Keratinocyte (primary cell): ENCODE measurements at regions not wholly inside any gene's neighbourhood (a gene's known extent, or its start where the extent isn't known, plus 50 kb on each side); places are given as distances from the start of the nearest gene placed in this dataset.

Experiments
- DNase-seq: peaks from one replicate; pipeline ENCODE4 v3.0.0-alpha.2; 2011; ENCODE audit warnings: low read depth, missing footprints, low spot score
- FAIRE-seq: peaks from 2 replicates; lab custom pipeline; 2011; peaks lifted over from hg19 to GRCh38; lab: Jason Lieb, UNC
- H2AFZ ChIP-seq: 2 replicates; pipeline ENCODE4 v1.6.0; 2012; ENCODE audit warnings: low read length, control low read depth, inconsistent platforms; ENCODE audit not compliant: control insufficient read depth
- H3K27ac ChIP-seq: 2 replicates; pipeline ENCODE4 v1.5.1; 2011; ENCODE audit warnings: low read length; ENCODE audit not compliant: control insufficient read depth, insufficient read depth
- H3K27me3 ChIP-seq: 3 replicates; pipeline ENCODE4 v1.6.0; 2011; ENCODE audit warnings: low read length; ENCODE audit not compliant: control insufficient read depth, insufficient read depth; ENCODE audit errors: extremely low read depth
- H3K36me3 ChIP-seq, 2 experiments: 2 replicates in 1 of 2; 3 replicates in 1 of 2; pipeline ENCODE4 v1.5.1; 2011; ENCODE audit warnings: low read length in 2 of 2, mild to moderate bottlenecking in 1 of 2; ENCODE audit not compliant: control insufficient read depth in 2 of 2, insufficient read depth in 2 of 2; ENCODE audit errors: extremely low read depth in 1 of 2
- H3K4me1 ChIP-seq: 3 replicates; pipeline ENCODE4 v1.5.1; 2011; ENCODE audit warnings: low read length; ENCODE audit not compliant: control insufficient read depth, insufficient read depth; ENCODE audit errors: extremely low read depth
- H3K4me2 ChIP-seq: 3 replicates; pipeline ENCODE4 v1.6.0; 2011; ENCODE audit warnings: low read depth, low read length; ENCODE audit not compliant: control insufficient read depth, insufficient read depth; ENCODE audit errors: extremely low read depth
- H3K4me3 ChIP-seq, 3 experiments: fragments of 200-600 bp in 1 of 3; sonication (generic) in 1 of 3; 2 replicates in 2 of 3; 3 replicates in 1 of 3; pipeline ENCODE4 v1.5.1; 2011 to 2016; ENCODE audit warnings: low read length in 3 of 3, mild to moderate bottlenecking in 3 of 3, control low read depth in 2 of 3, inconsistent platforms in 1 of 3, low read depth in 1 of 3, mixed read lengths in 1 of 3, mixed run types in 1 of 3, moderate library complexity in 1 of 3; ENCODE audit not compliant: control insufficient read depth in 2 of 3, insufficient read depth in 2 of 3; ENCODE audit errors: extremely low read depth in 1 of 3
- H3K79me2 ChIP-seq: 2 replicates; pipeline ENCODE4 v1.6.0; 2012; ENCODE audit warnings: low read length; ENCODE audit not compliant: control insufficient read depth, insufficient read depth
- H3K9ac ChIP-seq: 3 replicates; pipeline ENCODE4 v1.6.0; 2011; ENCODE audit warnings: low read length; ENCODE audit not compliant: control insufficient read depth, insufficient read depth; ENCODE audit errors: extremely low read depth
- H3K9me1 ChIP-seq: 3 replicates; pipeline ENCODE4 v1.6.0; 2011; ENCODE audit warnings: low read length; ENCODE audit not compliant: control insufficient read depth, insufficient read depth; ENCODE audit errors: extremely low read depth
- H3K9me3 ChIP-seq: 2 replicates; pipeline ENCODE4 v1.5.1; 2012; ENCODE audit warnings: low read depth, low read length; ENCODE audit not compliant: control insufficient read depth
- H4K20me1 ChIP-seq: 3 replicates; pipeline ENCODE4 v1.6.0; 2011; ENCODE audit warnings: low read length; ENCODE audit not compliant: control insufficient read depth, insufficient read depth; ENCODE audit errors: extremely low read depth
- EZH2 ChIP-seq: IDR thresholded peaks from one replicate; pipeline ENCODE4 v1.6.1; 2012; ENCODE audit warnings: inconsistent platforms, mild to moderate bottlenecking, low read length, moderate library complexity
- dilution Hi-C: fragments of 300-500 bp; cut with MboI; formaldehyde crosslinking; loops from one replicate; pipeline ENCODE4 v1.7.0; 2020; ENCODE audit warnings: low sequenced_read_pairs; ENCODE audit not compliant: extremely low pct_ligation_motif_present
- TF ChIP-seq, protein P1 (sequence below), 3 experiments: IDR thresholded peaks in 1 of 3; conservative IDR thresholded peaks in 1 of 3; optimal IDR thresholded peaks in 1 of 3; 2 replicates in 2 of 3; 3 replicates in 1 of 3; pipeline versions ENCODE3 to v1.5.1; 2011; ENCODE audit warnings: low read length in 3 of 3, mild to moderate bottlenecking in 3 of 3, moderate library complexity in 2 of 3, control low read depth in 1 of 3, inconsistent platforms in 1 of 3; ENCODE audit not compliant: insufficient read depth in 2 of 3; ENCODE audit errors: extremely low read depth in 1 of 3

DNA sequence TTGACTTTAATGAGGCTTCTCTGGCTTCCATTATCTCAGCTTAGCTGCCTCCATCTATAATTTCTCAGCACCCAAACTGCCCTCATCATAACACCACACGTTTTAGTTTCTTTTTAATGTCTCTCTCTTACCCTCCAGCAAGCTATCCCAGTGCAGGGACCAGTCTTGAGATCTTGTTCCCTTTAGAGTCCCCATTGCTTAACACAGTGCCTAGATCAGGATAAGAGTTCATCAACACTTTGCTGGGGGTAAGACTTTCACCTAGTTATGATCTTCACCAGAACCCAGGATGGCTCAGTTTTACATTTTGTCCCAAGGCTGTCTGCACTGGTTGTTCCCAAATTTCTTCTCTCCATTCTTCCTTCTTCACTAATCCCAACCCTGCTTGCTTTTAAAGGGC lies 126.1 kb downstream of the OR2B2 start:
- FAIRE-seq (no peak), DNase-seq (no peak)
- H3K9me3 ChIP-seq, result no peaks in the 10 kb centered on the region
- H2AFZ ChIP-seq, result no peak overlapping the region
- H3K9ac ChIP-seq, result no peak overlapping the region
- no peak overlapping the region for H3K4me2 ChIP-seq
- no peaks in the 10 kb centered on the region for H3K9me1 ChIP-seq
- no peaks in the 10 kb centered on the region for H3K79me2 ChIP-seq
- H3K36me3 ChIP-seq, result no peaks in the 10 kb centered on the region
- TF ChIP-seq, protein P1, sequence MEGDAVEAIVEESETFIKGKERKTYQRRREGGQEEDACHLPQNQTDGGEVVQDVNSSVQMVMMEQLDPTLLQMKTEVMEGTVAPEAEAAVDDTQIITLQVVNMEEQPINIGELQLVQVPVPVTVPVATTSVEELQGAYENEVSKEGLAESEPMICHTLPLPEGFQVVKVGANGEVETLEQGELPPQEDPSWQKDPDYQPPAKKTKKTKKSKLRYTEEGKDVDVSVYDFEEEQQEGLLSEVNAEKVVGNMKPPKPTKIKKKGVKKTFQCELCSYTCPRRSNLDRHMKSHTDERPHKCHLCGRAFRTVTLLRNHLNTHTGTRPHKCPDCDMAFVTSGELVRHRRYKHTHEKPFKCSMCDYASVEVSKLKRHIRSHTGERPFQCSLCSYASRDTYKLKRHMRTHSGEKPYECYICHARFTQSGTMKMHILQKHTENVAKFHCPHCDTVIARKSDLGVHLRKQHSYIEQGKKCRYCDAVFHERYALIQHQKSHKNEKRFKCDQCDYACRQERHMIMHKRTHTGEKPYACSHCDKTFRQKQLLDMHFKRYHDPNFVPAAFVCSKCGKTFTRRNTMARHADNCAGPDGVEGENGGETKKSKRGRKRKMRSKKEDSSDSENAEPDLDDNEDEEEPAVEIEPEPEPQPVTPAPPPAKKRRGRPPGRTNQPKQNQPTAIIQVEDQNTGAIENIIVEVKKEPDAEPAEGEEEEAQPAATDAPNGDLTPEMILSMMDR (optimal IDR thresholded peaks at IDR 0.05 in 1 of 3, IDR thresholded peaks at IDR 0.05 in 1 of 3, conservative IDR thresholded peaks at IDR 0.05 in 1 of 3; ENCODE audit: extremely low read depth in 1 of 3, insufficient read depth in 2 of 3, low read length in 3 of 3), result no peak
- dilution Hi-C loops, result no loop called here
- H3K4me3 ChIP-seq, result no peak overlapping the region
- H3K27me3 ChIP-seq, result peaks cover 3% of the 10 kb centered on the region
- H4K20me1 ChIP-seq, result no peaks in the 10 kb centered on the region
- H3K4me1 ChIP-seq, result no peaks in the 10 kb centered on the region
- no peak overlapping the region for H3K27ac ChIP-seq

DNA sequence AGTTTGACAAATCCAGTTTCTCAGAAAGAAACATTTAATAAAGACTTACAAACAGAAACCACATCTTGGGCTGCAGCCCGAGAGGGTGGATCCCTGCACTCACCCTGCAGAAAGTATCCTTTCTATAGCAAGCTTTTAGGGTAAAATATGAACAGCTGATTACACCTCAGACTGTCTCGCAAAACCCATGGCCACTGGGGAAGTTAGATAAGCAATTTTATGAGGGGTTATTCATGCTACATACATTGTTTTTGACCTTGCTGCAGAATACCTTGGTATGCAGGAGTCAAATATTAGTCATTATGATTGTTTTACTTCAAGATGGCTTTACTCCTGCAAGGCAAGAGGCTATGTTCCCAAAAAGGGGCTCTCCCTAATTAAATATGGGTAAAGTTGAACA lies 126.9 kb downstream of the OR2B2 start:
- no peaks in the 10 kb centered on the region for H3K4me1 ChIP-seq
- no peaks in the 10 kb centered on the region for H4K20me1 ChIP-seq
- no peak overlapping the region for H3K4me2 ChIP-seq
- FAIRE-seq, result no peak
- no peaks in the 10 kb centered on the region for H3K9me3 ChIP-seq
- no peak for DNase-seq
- H3K9me1 ChIP-seq, result no peaks in the 10 kb centered on the region
- H2AFZ ChIP-seq, result no peak overlapping the region
- no peaks in the 10 kb centered on the region for H3K79me2 ChIP-seq
- no peak for TF ChIP-seq EZH2
- TF ChIP-seq, protein P1 (optimal IDR thresholded peaks at IDR 0.05 in 1 of 3, IDR thresholded peaks at IDR 0.05 in 1 of 3, conservative IDR thresholded peaks at IDR 0.05 in 1 of 3; ENCODE audit: extremely low read depth in 1 of 3, insufficient read depth in 2 of 3, low read length in 3 of 3), result no peak
- peaks cover 3% of the 10 kb centered on the region for H3K27me3 ChIP-seq
- no peak overlapping the region for H3K27ac ChIP-seq
- no peak overlapping the region for H3K9ac ChIP-seq
- dilution Hi-C loops, result no loop called here
- no peak overlapping the region for H3K4me3 ChIP-seq
- H3K36me3 ChIP-seq, result no peaks in the 10 kb centered on the region
